KMS-11 (cell line): ENCODE measurements at regions not wholly inside any gene's neighbourhood (a gene's known extent, or its start where the extent isn't known, plus 50 kb on each side); places are given as distances from the start of the nearest gene placed in this dataset.
"Not testable (repeated sequence)": the region's sequence is repeated elsewhere in the genome, so short reads cannot be mapped to it uniquely, and the experiment has no call there.

Source experiments
- H2AFZ ChIP-seq: fragments of 200-600 bp; sonication (generic); 2 replicates; pipeline ENCODE4 v1.6.1; 2016; ENCODE audit warnings: antibody characterized with exemption, mixed run types, low read depth
- H3K27ac ChIP-seq: fragments of 200-600 bp; sonication (generic); 2 replicates; pipeline ENCODE4 v1.6.1; 2016; ENCODE audit warnings: mild to moderate bottlenecking, mixed run types
- H3K27me3 ChIP-seq: fragments of 200-600 bp; sonication (generic); 2 replicates; pipeline ENCODE4 v1.6.1; 2017; ENCODE audit warnings: mild to moderate bottlenecking, low read depth, mixed run types, moderate library complexity; ENCODE audit not compliant: insufficient read depth
- H3K36me3 ChIP-seq: fragments of 200-600 bp; sonication (generic); 2 replicates; pipeline ENCODE4 v1.6.1; 2017; ENCODE audit warnings: mild to moderate bottlenecking, mixed run types; ENCODE audit not compliant: insufficient read depth
- H3K4me1 ChIP-seq: fragments of 200-600 bp; sonication (generic); 2 replicates; pipeline ENCODE4 v1.6.1; 2016; ENCODE audit warnings: mild to moderate bottlenecking, low read depth, mixed run types; ENCODE audit not compliant: poor library complexity, severe bottlenecking
- H3K4me2 ChIP-seq: fragments of 200-600 bp; sonication (generic); 2 replicates; pipeline ENCODE4 v1.7.0; 2016; ENCODE audit warnings: mild to moderate bottlenecking, mixed run types
- H3K4me3 ChIP-seq: fragments of 200-600 bp; sonication (generic); IDR thresholded peaks from 2 replicates; pipeline ENCODE4 v1.6.1; 2017; ENCODE audit warnings: low read depth, low read length, mixed read lengths; ENCODE audit not compliant: insufficient read depth
- H3K79me2 ChIP-seq: fragments of 200-600 bp; sonication (generic); 2 replicates; pipeline ENCODE4 v1.6.1; 2016; ENCODE audit warnings: low read depth, mixed run types; ENCODE audit not compliant: insufficient read depth
- H3K9ac ChIP-seq: fragments of 200-600 bp; sonication (generic); 2 replicates; pipeline ENCODE4 v1.6.1; 2016; ENCODE audit warnings: mild to moderate bottlenecking, mixed run types
- H4K20me1 ChIP-seq: fragments of 200-600 bp; sonication (generic); 2 replicates; pipeline ENCODE4 v1.6.1; 2016; ENCODE audit warnings: mild to moderate bottlenecking, mixed run types; ENCODE audit not compliant: insufficient read depth
- CTCF ChIP-seq: fragments of 200-600 bp; sonication (generic); conservative IDR thresholded peaks from 2 replicates; pipeline ENCODE4 v1.6.1; 2017; ENCODE audit warnings: low read depth, mild to moderate bottlenecking, antibody characterized with exemption, low read length, moderate library complexity, mixed read lengths

- Histone ChIP-seq H3K36me3 (no peaks in the 10 kb centered on the region), H3K4me3 (no peak overlapping the region), H3K9ac (no peak overlapping the region), H3K27me3 (no peaks in the 10 kb centered on the region), H3K4me2 (no peak overlapping the region), H2AFZ (no peak overlapping the region), H4K20me1 (no peaks in the 10 kb centered on the region), H3K79me2 (no peaks in the 10 kb centered on the region), H3K27ac (no peak overlapping the region), H3K4me1 (no peaks in the 10 kb centered on the region)
- no peak for TF ChIP-seq CTCF
Measured at GRCh38 chr10:3654980-3655379, 130.0 kb downstream of the KLF6 start.

GRCh38 chr10:3654496-3654895 lies 130.5 kb downstream of the KLF6 start:
- no peaks in the 10 kb centered on the region for H3K36me3 ChIP-seq
- no peak overlapping the region for H3K4me3 ChIP-seq
- H3K4me2 ChIP-seq: no peak overlapping the region
- TF ChIP-seq CTCF: no peak
- no peaks in the 10 kb centered on the region for H3K4me1 ChIP-seq
- H3K27me3 ChIP-seq: no peaks in the 10 kb centered on the region
- no peak overlapping the region for H2AFZ ChIP-seq
- H4K20me1 ChIP-seq: no peaks in the 10 kb centered on the region
- no peaks in the 10 kb centered on the region for H3K79me2 ChIP-seq
- no peak overlapping the region for H3K27ac ChIP-seq
- no peak overlapping the region for H3K9ac ChIP-seq

- H3K27ac ChIP-seq, H3K27me3 ChIP-seq, H3K9ac ChIP-seq, H3K36me3 ChIP-seq, H3K79me2 ChIP-seq, H3K4me3 ChIP-seq, H3K4me2 ChIP-seq, H2AFZ ChIP-seq, H4K20me1 ChIP-seq, H3K4me1 ChIP-seq: not testable (repeated sequence)
Measured at GRCh38 chr10:3653303-3653702, 131.7 kb downstream of the KLF6 start.

- H3K36me3 ChIP-seq: no peaks in the 10 kb centered on the region
- H3K4me3 ChIP-seq: no peak overlapping the region
- no peaks in the 10 kb centered on the region for H3K4me1 ChIP-seq
- H3K27ac ChIP-seq: no peak overlapping the region
- no peaks in the 10 kb centered on the region for H3K79me2 ChIP-seq
- H3K9ac ChIP-seq: no peak overlapping the region
- H3K4me2 ChIP-seq: no peak overlapping the region
- no peak for TF ChIP-seq CTCF
- no peak overlapping the region for H2AFZ ChIP-seq
- no peaks in the 10 kb centered on the region for H3K27me3 ChIP-seq
- no peaks in the 10 kb centered on the region for H4K20me1 ChIP-seq
Measured at GRCh38 chr10:3652886-3653285, 132.1 kb downstream of the KLF6 start.

- no peaks in the 10 kb centered on the region for H4K20me1 ChIP-seq
- no peak for TF ChIP-seq CTCF
- H3K27me3 ChIP-seq: no peaks in the 10 kb centered on the region
- H3K4me1 ChIP-seq: no peaks in the 10 kb centered on the region
- H3K79me2 ChIP-seq: no peaks in the 10 kb centered on the region
- no peak overlapping the region for H2AFZ ChIP-seq
- no peaks in the 10 kb centered on the region for H3K36me3 ChIP-seq
- no peak overlapping the region for H3K9ac ChIP-seq
- H3K4me2 ChIP-seq: no peak overlapping the region
- H3K27ac ChIP-seq: no peak overlapping the region
- no peak overlapping the region for H3K4me3 ChIP-seq
Measured at GRCh38 chr10:3651969-3652653, 132.9 kb downstream of the KLF6 start.
